Liver (tissue), 7 donors: ENCODE measurements at regions not wholly inside any gene's neighbourhood (a gene's known extent, or its start where the extent isn't known, plus 50 kb on each side); places are given as distances from the start of the nearest gene placed in this dataset.
"Not testable (repeated sequence)": the region's sequence is repeated elsewhere in the genome, so short reads cannot be mapped to it uniquely, and the experiment has no call there.

Experiments
- DNase-seq: peaks from one replicate; pipeline ENCODE4 v3.0.0-alpha.2; 2017; ENCODE audit warnings: low spot score
- H3K27ac ChIP-seq, 2 donors: one replicate each; pipeline ENCODE4 v1.7.0; 2013; ENCODE audit warnings: inconsistent platforms in 2 of 2, low read length in 2 of 2, control low read depth in 1 of 2, low read depth in 1 of 2, mild to moderate bottlenecking in 1 of 2
- H3K27me3 ChIP-seq, 4 donors: one replicate each; pipeline versions ENCODE4 v1.6.1 to v1.7.0; 2013; ENCODE audit warnings: low read length in 3 of 4, inconsistent platforms in 1 of 4, mild to moderate bottlenecking in 1 of 4, moderate library complexity in 1 of 4; ENCODE audit not compliant: control insufficient read depth in 4 of 4, insufficient read depth in 4 of 4
- H3K36me3 ChIP-seq, 4 donors: one replicate each; pipeline versions ENCODE4 v1.6.1 to v1.7.0; 2013; ENCODE audit warnings: low read length in 3 of 4, mild to moderate bottlenecking in 3 of 4, low read depth in 1 of 4, moderate library complexity in 1 of 4; ENCODE audit not compliant: control insufficient read depth in 4 of 4, insufficient read depth in 3 of 4
- H3K4me1 ChIP-seq, 4 donors: one replicate each; pipeline versions ENCODE4 v1.6.1 to v1.7.0; 2013; ENCODE audit warnings: low read length in 3 of 4, mild to moderate bottlenecking in 3 of 4, moderate library complexity in 1 of 4; ENCODE audit not compliant: control insufficient read depth in 4 of 4, insufficient read depth in 4 of 4
- H3K4me3 ChIP-seq, 3 donors: one replicate each; pipeline versions ENCODE4 v1.6.1 to v1.7.0; 2013; ENCODE audit warnings: low read length in 3 of 3, control low read depth in 1 of 3, low read depth in 1 of 3, mild to moderate bottlenecking in 1 of 3
- H3K9ac ChIP-seq, 2 donors: one replicate each; pipeline ENCODE4 v1.7.0; 2013; ENCODE audit warnings: low read length in 2 of 2, mild to moderate bottlenecking in 2 of 2, moderate library complexity in 2 of 2, control low read depth in 1 of 2, low read depth in 1 of 2
- H3K9me3 ChIP-seq, 4 donors: one replicate each; pipeline versions ENCODE4 v1.6.1 to v1.7.0; 2013; ENCODE audit warnings: low read length in 3 of 4; ENCODE audit not compliant: control insufficient read depth in 4 of 4
- EGR1 ChIP-seq, 2 donors: IDR thresholded peaks; 2 replicates each; pipeline ENCODE4 v1.6.1; 2016 to 2018; ENCODE audit warnings: antibody characterized with exemption in 2 of 2, low read depth in 2 of 2
- FOXA1 ChIP-seq: IDR thresholded peaks from 2 replicates; pipeline ENCODE4 v1.6.1; 2016; ENCODE audit warnings: antibody characterized with exemption
- FOXA2 ChIP-seq: IDR thresholded peaks from 2 replicates; pipeline ENCODE4 v1.6.1; 2016; ENCODE audit warnings: antibody characterized with exemption
- GABPA ChIP-seq, 2 donors: IDR thresholded peaks in 1 of 2; conservative IDR thresholded peaks in 1 of 2; 2 replicates each; pipeline ENCODE4 v1.6.1; 2016; ENCODE audit warnings: antibody characterized with exemption in 2 of 2, mild to moderate bottlenecking in 1 of 2, moderate library complexity in 1 of 2
- HNF4A ChIP-seq, 2 donors: conservative IDR thresholded peaks; 2 replicates each; pipeline ENCODE4 v1.6.1; 2016; ENCODE audit warnings: antibody characterized with exemption in 2 of 2, mild to moderate bottlenecking in 2 of 2
- HNF4G ChIP-seq: IDR thresholded peaks from 2 replicates; pipeline ENCODE4 v1.6.1; 2016; ENCODE audit warnings: antibody characterized with exemption
- RAD21 ChIP-seq, 2 donors: IDR thresholded peaks; 2 replicates each; pipeline ENCODE4 v1.6.1; 2016; ENCODE audit warnings: antibody characterized with exemption in 2 of 2, mild to moderate bottlenecking in 2 of 2
- RXRA ChIP-seq, 2 donors: IDR thresholded peaks; 2 replicates each; pipeline ENCODE4 v1.6.1; 2017 to 2018; ENCODE audit warnings: antibody characterized with exemption in 2 of 2, mild to moderate bottlenecking in 1 of 2
- TAF1 ChIP-seq: conservative IDR thresholded peaks from 2 replicates; pipeline ENCODE4 v1.6.1; 2016; ENCODE audit warnings: antibody characterized with exemption, mild to moderate bottlenecking
- YY1 ChIP-seq: IDR thresholded peaks from 2 replicates; pipeline ENCODE4 v1.6.1; 2016; ENCODE audit warnings: antibody characterized with exemption, mild to moderate bottlenecking
- WGBS: extraction: QIAGEN DNeasy Blood & Tissue Kit; methylation state at CpG from one replicate; pipeline ENCODE4 v1.1.7; 2013; 5-methylcytosine and 5-hydroxymethylcytosine counted together
- TF ChIP-seq, protein P1 (sequence below): IDR thresholded peaks from 2 replicates; pipeline ENCODE4 v1.6.1; 2016; ENCODE audit warnings: antibody characterized with exemption
- donor health status: healthy.
- donor health status: healthy.
- donor health status: healthy.
- donor health status: healthy.

DNA sequence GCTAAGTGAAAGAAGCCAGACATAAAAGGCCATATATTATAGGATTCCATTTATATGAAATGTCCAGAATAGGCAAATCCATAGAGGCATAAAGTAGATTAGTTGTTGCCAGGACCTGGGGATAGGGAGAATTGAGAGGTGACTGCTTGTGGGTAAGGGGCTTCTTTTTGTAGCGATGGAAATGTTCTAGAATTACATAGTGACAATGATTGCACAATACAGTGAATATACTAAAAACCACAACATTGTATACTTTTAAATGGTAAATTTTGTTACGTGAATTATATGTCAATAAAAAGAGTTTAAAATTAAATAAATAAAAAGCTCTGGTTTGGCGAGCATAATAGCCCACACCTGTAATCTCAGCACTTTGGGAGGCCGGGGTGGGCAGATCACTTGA, 486.8 kb downstream of the KLF12 start:
- peaks cover 0 to 4% (median under 1%) of the 10 kb centered on the region in 4 donors for H3K9me3 ChIP-seq
- no peaks in the 10 kb centered on the region for H3K4me1 ChIP-seq
- H3K9ac ChIP-seq = no peak overlapping the region
- no peak for DNase-seq
- 87% methylated on average over 4 of the region's 4 CpGs for WGBS
- no peaks in the 10 kb centered on the region for H3K36me3 ChIP-seq
- no peak overlapping the region for H3K27ac ChIP-seq
- TF ChIP-seq HNF4G = no peak
- TF ChIP-seq, protein P1, sequence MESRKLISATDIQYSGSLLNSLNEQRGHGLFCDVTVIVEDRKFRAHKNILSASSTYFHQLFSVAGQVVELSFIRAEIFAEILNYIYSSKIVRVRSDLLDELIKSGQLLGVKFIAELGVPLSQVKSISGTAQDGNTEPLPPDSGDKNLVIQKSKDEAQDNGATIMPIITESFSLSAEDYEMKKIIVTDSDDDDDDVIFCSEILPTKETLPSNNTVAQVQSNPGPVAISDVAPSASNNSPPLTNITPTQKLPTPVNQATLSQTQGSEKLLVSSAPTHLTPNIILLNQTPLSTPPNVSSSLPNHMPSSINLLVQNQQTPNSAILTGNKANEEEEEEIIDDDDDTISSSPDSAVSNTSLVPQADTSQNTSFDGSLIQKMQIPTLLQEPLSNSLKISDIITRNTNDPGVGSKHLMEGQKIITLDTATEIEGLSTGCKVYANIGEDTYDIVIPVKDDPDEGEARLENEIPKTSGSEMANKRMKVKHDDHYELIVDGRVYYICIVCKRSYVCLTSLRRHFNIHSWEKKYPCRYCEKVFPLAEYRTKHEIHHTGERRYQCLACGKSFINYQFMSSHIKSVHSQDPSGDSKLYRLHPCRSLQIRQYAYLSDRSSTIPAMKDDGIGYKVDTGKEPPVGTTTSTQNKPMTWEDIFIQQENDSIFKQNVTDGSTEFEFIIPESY = no peak
- no peak for TF ChIP-seq YY1
- no peak for TF ChIP-seq FOXA1
- TF ChIP-seq RXRA (IDR thresholded peaks at IDR 0.05) = no peak
- no peak for TF ChIP-seq RAD21 (IDR thresholded peaks at IDR 0.05)
- no peak for TF ChIP-seq EGR1 (IDR thresholded peaks at IDR 0.05; ENCODE audit: low read depth in 2 of 2)
- H3K4me3 ChIP-seq = no peak overlapping the region
- no peaks in the 10 kb centered on the region for H3K27me3 ChIP-seq

DNA sequence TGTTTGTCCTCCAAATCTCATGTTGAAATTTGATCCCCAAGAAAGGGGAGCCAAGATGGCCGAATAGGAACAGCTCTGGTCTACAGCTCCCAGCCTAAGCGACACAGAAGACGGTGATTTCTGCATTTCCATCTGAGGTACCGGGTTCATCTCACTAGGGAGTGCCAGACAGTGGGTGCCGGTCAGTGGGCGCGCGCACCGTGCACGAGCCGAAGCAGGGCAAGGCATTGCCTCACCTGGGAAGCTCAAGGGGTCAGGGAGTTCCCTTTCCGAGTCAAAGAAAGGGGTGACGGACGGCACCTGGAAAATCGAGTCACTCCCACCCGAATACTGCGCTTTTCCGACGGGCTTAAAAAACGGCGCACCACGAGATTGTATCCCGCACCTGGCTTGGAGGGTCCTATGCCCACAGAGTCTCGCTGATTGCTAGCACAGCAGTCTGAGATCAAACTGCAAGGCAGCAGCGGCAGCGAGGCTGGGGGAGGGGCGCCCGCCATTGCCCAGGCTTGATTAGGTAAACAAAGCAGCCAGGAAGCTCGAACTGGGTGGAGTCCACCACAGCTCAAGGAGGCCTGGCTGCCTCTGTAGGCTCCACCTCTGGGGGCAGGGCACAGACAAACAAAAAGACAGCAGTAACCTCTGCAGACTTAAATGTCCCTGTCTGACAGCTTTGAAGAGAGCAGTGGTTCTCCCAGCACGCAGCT, 493.6 kb downstream of the KLF12 start:
- not testable (repeated sequence) for H3K9ac ChIP-seq

DNA sequence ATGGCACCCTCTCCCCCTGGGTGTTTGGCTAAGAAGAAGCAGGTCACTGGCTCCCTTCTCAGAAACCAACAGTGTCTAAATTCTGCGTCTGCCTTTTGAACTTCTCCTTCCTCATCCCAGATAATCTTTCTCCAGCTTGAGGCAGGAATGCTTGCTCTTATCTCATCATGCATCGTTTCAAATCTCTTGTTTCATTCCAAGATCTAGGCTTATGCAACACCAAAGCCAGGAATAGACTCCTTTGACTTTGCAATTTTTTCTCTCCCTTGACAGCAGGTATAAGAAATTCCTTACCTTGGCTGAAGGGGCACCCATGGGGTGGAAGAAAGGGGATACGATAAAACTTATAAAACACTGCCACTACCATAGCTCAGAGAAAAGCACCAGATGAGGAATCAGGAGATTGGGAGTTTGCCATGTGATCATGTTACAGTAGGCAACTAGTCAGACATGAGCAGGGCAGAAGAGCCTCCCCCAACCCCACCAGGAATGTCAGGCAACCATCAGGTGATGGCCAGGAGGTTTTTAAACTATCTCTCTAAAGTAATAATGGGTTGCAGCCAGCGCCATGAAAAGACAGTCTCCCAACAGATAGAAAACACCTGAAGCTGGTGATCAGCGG, 498.9 kb downstream of the KLF12 start:
- no peak for DNase-seq
- TF ChIP-seq GABPA (IDR thresholded peaks at IDR 0.05 in 1 of 2, conservative IDR thresholded peaks at IDR 0.05 in 1 of 2) (no peak), FOXA2 (no peak), TAF1 (no peak), HNF4A (conservative IDR thresholded peaks at IDR 0.05) (no peak), HNF4G (no peak)
- Histone ChIP-seq H3K4me3 (no peak overlapping the region), H3K4me1 (no peaks in the 10 kb centered on the region), H3K9ac (no peak overlapping the region), H3K36me3 (no peaks in the 10 kb centered on the region), H3K9me3 (no peaks in the 10 kb centered on the region), H3K27ac (no peak overlapping the region), H3K27me3 (peaks cover 0 to 2% (median 0%) of the 10 kb centered on the region in 4 donors)
- 81% methylated on average over 5 of the region's 5 CpGs for WGBS

More for the DNA sequence above, 493.6 kb downstream of the KLF12 start:
- not testable (repeated sequence) for H3K36me3 ChIP-seq, H3K27me3 ChIP-seq, H3K4me1 ChIP-seq, DNase-seq, H3K27ac ChIP-seq, H3K9me3 ChIP-seq, H3K4me3 ChIP-seq
- WGBS = 91% methylated on average over 29 of the region's 30 CpGs
